ENCODE measurements at regions not wholly inside any gene's neighbourhood (a gene's known extent, or its start where the extent isn't known, plus 50 kb on each side); places are given as distances from the start of the nearest gene placed in this dataset.

- DNase-seq (ENCODE audit: extremely low read depth, insufficient read length), result no peak
- Histone ChIP-seq H3K36me3 (ENCODE audit: control insufficient read depth, insufficient read depth, low read length) (no peaks in the 10 kb centered on the region), H3K27me3 (replicated peaks; ENCODE audit: control insufficient read depth, insufficient read depth, low read length) (no peaks in the 10 kb centered on the region), H3K4me3 (replicated peaks; ENCODE audit: low read depth, low read length) (no peak overlapping the region)
- no peak for TF ChIP-seq CTCF (IDR thresholded peaks at IDR 0.05; ENCODE audit: insufficient read depth, low read length, poor library complexity, severe bottlenecking)
Measured at GRCh38 chr13:73251626-73252265, 192.9 kb downstream of the KLF5 start.

DNA sequence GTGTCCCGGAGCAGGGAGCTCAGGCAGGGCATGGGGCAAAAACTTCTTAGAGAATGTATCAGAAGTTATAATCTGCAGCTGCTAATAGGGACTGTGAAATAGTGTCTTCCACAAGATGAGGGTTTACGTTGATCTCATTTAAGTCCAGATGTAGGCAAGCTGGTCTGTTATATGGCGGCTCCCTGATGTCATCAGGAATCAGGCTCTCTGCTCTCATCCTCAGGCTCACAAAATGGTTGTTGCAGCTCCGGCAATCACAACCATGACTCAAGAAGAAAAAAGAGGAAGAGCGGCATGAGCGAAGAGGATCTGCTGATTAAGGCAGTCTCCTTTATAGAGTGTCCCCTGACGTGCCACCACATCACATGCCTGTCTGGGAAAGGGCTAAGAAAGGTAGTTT is 191.3 kb downstream of the KLF5 start:
- H3K36me3 ChIP-seq (ENCODE audit: control insufficient read depth, insufficient read depth, low read length), result no peaks in the 10 kb centered on the region
- no peaks in the 10 kb centered on the region for H3K27me3 ChIP-seq (replicated peaks; ENCODE audit: control insufficient read depth, insufficient read depth, low read length)
- DNase-seq (ENCODE audit: extremely low read depth, insufficient read length), result no peak
- no peak overlapping the region for H3K4me3 ChIP-seq (replicated peaks; ENCODE audit: low read depth, low read length)
- no peak for TF ChIP-seq CTCF (IDR thresholded peaks at IDR 0.05; ENCODE audit: insufficient read depth, low read length, poor library complexity, severe bottlenecking)

GRCh38 chr13:73248711-73249580 is 190.1 kb downstream of the KLF5 start:
- Histone ChIP-seq H3K4me3 (replicated peaks; ENCODE audit: low read depth, low read length) (no peak overlapping the region), H3K36me3 (ENCODE audit: control insufficient read depth, insufficient read depth, low read length) (no peaks in the 10 kb centered on the region), H3K27me3 (replicated peaks; ENCODE audit: control insufficient read depth, insufficient read depth, low read length) (no peaks in the 10 kb centered on the region)
- TF ChIP-seq CTCF (IDR thresholded peaks at IDR 0.05; ENCODE audit: insufficient read depth, low read length, poor library complexity, severe bottlenecking), result no peak
- no peak for DNase-seq (ENCODE audit: extremely low read depth, insufficient read length)

- TF ChIP-seq CTCF (IDR thresholded peaks at IDR 0.05; ENCODE audit: insufficient read depth, low read length, poor library complexity, severe bottlenecking), result no peak
- DNase-seq (ENCODE audit: extremely low read depth, insufficient read length), result no peak
- Histone ChIP-seq H3K27me3 (replicated peaks; ENCODE audit: control insufficient read depth, insufficient read depth, low read length) (no peaks in the 10 kb centered on the region), H3K4me3 (replicated peaks; ENCODE audit: low read depth, low read length) (no peak overlapping the region), H3K36me3 (ENCODE audit: control insufficient read depth, insufficient read depth, low read length) (no peaks in the 10 kb centered on the region)
Measured at GRCh38 chr13:73248154-73248553, 189.3 kb downstream of the KLF5 start.

DNA sequence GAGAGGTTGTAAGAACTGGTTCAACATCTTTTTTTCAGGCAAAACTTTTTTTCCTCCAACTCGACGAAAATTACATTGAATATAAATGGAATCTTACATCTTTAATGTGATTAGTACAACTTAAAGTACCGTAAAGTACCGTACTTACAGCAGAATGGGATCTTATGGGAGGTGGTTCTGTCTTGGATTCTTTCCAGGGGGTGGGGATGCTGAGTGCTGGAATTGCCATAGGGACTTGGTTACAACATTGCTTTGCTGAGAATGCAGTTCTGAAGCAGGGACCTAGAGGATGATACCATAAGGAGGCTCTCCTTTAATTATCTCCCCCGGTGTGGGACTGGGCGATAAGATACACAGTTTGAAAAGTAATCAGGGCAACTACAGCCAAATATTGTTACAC is 186.4 kb downstream of the KLF5 start:
- no peak overlapping the region for H3K4me3 ChIP-seq (replicated peaks; ENCODE audit: low read depth, low read length)
- H3K36me3 ChIP-seq (ENCODE audit: control insufficient read depth, insufficient read depth, low read length), result no peaks in the 10 kb centered on the region
- H3K27me3 ChIP-seq (replicated peaks; ENCODE audit: control insufficient read depth, insufficient read depth, low read length), result no peaks in the 10 kb centered on the region
- DNase-seq (ENCODE audit: extremely low read depth, insufficient read length), result no peak
- TF ChIP-seq CTCF (IDR thresholded peaks at IDR 0.05; ENCODE audit: insufficient read depth, low read length, poor library complexity, severe bottlenecking), result no peak
